OCI-LY7 (cell line): ENCODE measurements at regions not wholly inside any gene's neighbourhood (a gene's known extent, or its start where the extent isn't known, plus 50 kb on each side); places are given as distances from the start of the nearest gene placed in this dataset.

Source experiments
- BruUV-seq: library from RNA; stranded (reverse); fragments of 400-500 nt; replicated peaks from 2 replicates; lab custom pipeline; 2021; lab: Mats Ljungman, UMichigan
- CTCF ChIA-PET: fragments of 300-600 bp; sonication (Branson Sonifier 250); formaldehyde crosslinking; loops from one replicate; lab custom pipeline; 2022; ENCODE audit warnings: antibody characterized with exemption; ENCODE audit not compliant: unreplicated experiment; lab: Charles Lee
- POLR2A ChIA-PET: fragments of 300-600 bp; sonication (Branson Sonifier 250); formaldehyde crosslinking; loops from one replicate; lab custom pipeline; 2022; ENCODE audit warnings: antibody characterized with exemption; lab: Charles Lee
- DNase-seq: peaks from one replicate; pipeline ENCODE4 v3.0.0-alpha.2; 2015; ENCODE audit warnings: low spot score
- H2AFZ ChIP-seq: fragments of 200-600 bp; sonication (generic), shearing (Covaris generic); 2 replicates; pipeline ENCODE4 v1.6.1; 2014; ENCODE audit warnings: mild to moderate bottlenecking, antibody characterized with exemption, low read length, moderate library complexity
- H3K27ac ChIP-seq: fragments of 200-600 bp; sonication (generic); 2 replicates; pipeline ENCODE4 v1.5.1; 2014; ENCODE audit warnings: mixed run types, low read depth, mild to moderate bottlenecking, moderate library complexity, low read length, inconsistent platforms; ENCODE audit not compliant: poor library complexity, severe bottlenecking
- H3K36me3 ChIP-seq: fragments of 200-600 bp; sonication (generic); 2 replicates; pipeline ENCODE4 v1.6.1; 2014; ENCODE audit warnings: mild to moderate bottlenecking, antibody characterized with exemption, low read length, moderate library complexity, mixed read lengths; ENCODE audit not compliant: insufficient read depth
- H3K4me1 ChIP-seq: fragments of 200-600 bp; sonication (generic); 2 replicates; pipeline ENCODE4 v1.5.1; 2014; ENCODE audit warnings: mild to moderate bottlenecking, low read length; ENCODE audit not compliant: insufficient read depth, poor library complexity, severe bottlenecking
- H3K4me2 ChIP-seq: fragments of 200-600 bp; sonication (generic); 2 replicates; pipeline ENCODE4 v1.6.1; 2014; ENCODE audit warnings: mild to moderate bottlenecking, low read length
- H3K4me3 ChIP-seq: fragments of 200-600 bp; sonication (generic); 2 replicates; pipeline ENCODE4 v1.5.1; 2014; ENCODE audit warnings: mild to moderate bottlenecking, low read depth, low read length; ENCODE audit not compliant: poor library complexity, severe bottlenecking
- H3K79me2 ChIP-seq: fragments of 200-600 bp; sonication (generic); 2 replicates; pipeline ENCODE4 v1.6.1; 2016; ENCODE audit warnings: low read depth, mild to moderate bottlenecking, low read length, moderate library complexity, mixed read lengths; ENCODE audit not compliant: insufficient read depth
- H3K9me2 ChIP-seq: fragments of 200-600 bp; sonication (generic); 2 replicates; pipeline ENCODE4 v1.6.1; 2016; ENCODE audit warnings: mild to moderate bottlenecking, low read length, mixed read lengths; ENCODE audit not compliant: insufficient read depth
- H3K9me3 ChIP-seq: fragments of 200-600 bp; sonication (generic); 2 replicates; pipeline ENCODE4 v1.6.1; 2014; ENCODE audit warnings: mild to moderate bottlenecking, mixed run types, low read length, mixed read lengths
- H4K20me1 ChIP-seq: fragments of 200-600 bp; sonication (generic); 2 replicates; pipeline ENCODE4 v1.6.1; 2014; ENCODE audit warnings: mild to moderate bottlenecking, antibody characterized with exemption, low read length, moderate library complexity, mixed read lengths; ENCODE audit not compliant: insufficient read depth
- EZH2phosphoT487 ChIP-seq: fragments of 200-600 bp; sonication (generic); IDR thresholded peaks from 2 replicates; pipeline ENCODE4 v1.6.1; 2018; ENCODE audit warnings: low read depth, borderline replicate concordance, mild to moderate bottlenecking, mixed run types, antibody characterized with exemption, low read length, moderate library complexity, mixed read lengths
- intact Hi-C: fragments of 100-400 bp; cut with micrococcal nuclease; formaldehyde crosslinking; loops from one replicate; pipeline ENCODE4 v1.10.0; 2022; ENCODE audit not compliant: unreplicated experiment
- TF ChIP-seq, protein P1 (sequence below): fragments of 200-600 bp; sonication (generic); conservative IDR thresholded peaks from 2 replicates; pipeline ENCODE4 v1.5.1; 2014; ENCODE audit warnings: mild to moderate bottlenecking, antibody characterized with exemption, low read length, moderate library complexity, mixed read lengths

DNA sequence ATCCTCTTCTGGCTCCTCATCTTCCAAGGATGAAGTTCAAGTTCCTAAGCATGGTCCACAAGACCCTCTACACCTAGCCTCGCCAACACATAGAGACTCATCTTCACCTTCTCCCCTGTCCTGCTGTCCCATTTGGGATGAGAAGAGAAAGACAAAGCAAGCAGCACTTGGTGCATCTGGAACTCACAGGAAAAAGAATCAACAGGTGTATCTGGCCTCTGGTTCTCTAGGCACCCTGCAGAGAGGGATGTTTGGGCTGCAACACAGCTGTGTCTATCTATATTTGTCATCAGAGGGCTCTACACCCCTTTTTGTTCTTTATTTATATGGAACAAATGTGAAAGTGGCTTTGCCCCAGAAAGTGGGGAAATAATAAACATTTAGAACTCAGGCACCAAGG, 82.1 kb upstream of the GALNT18 start:
- H3K9me3 ChIP-seq = no peaks in the 10 kb centered on the region
- H3K79me2 ChIP-seq = no peaks in the 10 kb centered on the region
- ChIA-PET POLR2A (no interaction called here), CTCF (no interaction called here)
- no peak overlapping the region for H3K4me3 ChIP-seq
- H3K4me2 ChIP-seq = no peak overlapping the region
- H4K20me1 ChIP-seq = no peaks in the 10 kb centered on the region
- no peak overlapping the region for H2AFZ ChIP-seq
- intact Hi-C loops = no loop called here
- TF ChIP-seq EZH2phosphoT487 = no peak
- TF ChIP-seq, protein P1, sequence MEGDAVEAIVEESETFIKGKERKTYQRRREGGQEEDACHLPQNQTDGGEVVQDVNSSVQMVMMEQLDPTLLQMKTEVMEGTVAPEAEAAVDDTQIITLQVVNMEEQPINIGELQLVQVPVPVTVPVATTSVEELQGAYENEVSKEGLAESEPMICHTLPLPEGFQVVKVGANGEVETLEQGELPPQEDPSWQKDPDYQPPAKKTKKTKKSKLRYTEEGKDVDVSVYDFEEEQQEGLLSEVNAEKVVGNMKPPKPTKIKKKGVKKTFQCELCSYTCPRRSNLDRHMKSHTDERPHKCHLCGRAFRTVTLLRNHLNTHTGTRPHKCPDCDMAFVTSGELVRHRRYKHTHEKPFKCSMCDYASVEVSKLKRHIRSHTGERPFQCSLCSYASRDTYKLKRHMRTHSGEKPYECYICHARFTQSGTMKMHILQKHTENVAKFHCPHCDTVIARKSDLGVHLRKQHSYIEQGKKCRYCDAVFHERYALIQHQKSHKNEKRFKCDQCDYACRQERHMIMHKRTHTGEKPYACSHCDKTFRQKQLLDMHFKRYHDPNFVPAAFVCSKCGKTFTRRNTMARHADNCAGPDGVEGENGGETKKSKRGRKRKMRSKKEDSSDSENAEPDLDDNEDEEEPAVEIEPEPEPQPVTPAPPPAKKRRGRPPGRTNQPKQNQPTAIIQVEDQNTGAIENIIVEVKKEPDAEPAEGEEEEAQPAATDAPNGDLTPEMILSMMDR = no peak
- BruUV-seq = no TSS peak
- no peak overlapping the region for H3K27ac ChIP-seq
- no peak for DNase-seq
- H3K36me3 ChIP-seq = no peaks in the 10 kb centered on the region
- H3K4me1 ChIP-seq = no peaks in the 10 kb centered on the region
- no peaks in the 10 kb centered on the region for H3K9me2 ChIP-seq

- intact Hi-C loops = no loop called here
- Histone ChIP-seq H3K4me3 (no peak overlapping the region), H3K9me2 (no peaks in the 10 kb centered on the region), H3K9me3 (no peaks in the 10 kb centered on the region), H2AFZ (no peak overlapping the region), H3K4me2 (no peak overlapping the region), H3K36me3 (no peaks in the 10 kb centered on the region), H3K27ac (no peak overlapping the region), H3K79me2 (no peaks in the 10 kb centered on the region), H3K4me1 (no peaks in the 10 kb centered on the region), H4K20me1 (no peaks in the 10 kb centered on the region)
- POLR2A ChIA-PET = no interaction called here
- CTCF ChIA-PET = no interaction called here
- no peak for DNase-seq
- no TSS peak for BruUV-seq
- no peak for TF ChIP-seq EZH2phosphoT487
- TF ChIP-seq, protein P1 = no peak
Observed at GRCh38 chr11:11701070-11701469, 79.3 kb upstream of the GALNT18 start.

DNA sequence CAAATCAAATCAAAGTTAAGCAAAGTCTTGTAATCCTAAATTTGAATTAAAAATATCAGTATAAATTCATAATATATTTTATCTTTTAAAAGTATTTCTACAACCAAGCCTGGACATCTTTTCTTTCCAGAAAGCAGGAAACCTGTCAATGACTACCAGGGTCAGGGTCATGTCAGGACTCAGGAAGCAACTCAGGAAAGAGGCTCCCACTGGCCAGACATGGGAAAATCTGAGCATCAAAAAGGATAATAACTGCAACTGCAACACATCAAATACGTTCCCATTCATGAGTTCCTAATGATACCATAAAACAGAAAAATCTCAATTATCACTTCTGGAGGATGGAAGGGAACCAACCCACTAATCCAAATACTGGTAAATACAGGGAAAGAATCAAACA, 76.0 kb upstream of the GALNT18 start:
- Histone ChIP-seq H3K4me1 (no peaks in the 10 kb centered on the region), H3K4me2 (no peak overlapping the region), H3K79me2 (no peaks in the 10 kb centered on the region), H3K36me3 (no peaks in the 10 kb centered on the region), H3K4me3 (no peak overlapping the region), H3K27ac (no peak overlapping the region), H4K20me1 (no peaks in the 10 kb centered on the region), H3K9me2 (no peaks in the 10 kb centered on the region), H2AFZ (no peak overlapping the region), H3K9me3 (no peaks in the 10 kb centered on the region)
- CTCF ChIA-PET = no interaction called here
- DNase-seq = no peak
- BruUV-seq = no TSS peak
- intact Hi-C loops = no loop called here
- TF ChIP-seq EZH2phosphoT487 = no peak
- TF ChIP-seq, protein P1 = no peak
- POLR2A ChIA-PET = no interaction called here
